HG03139 (cell line): ENCODE measurements at regions not wholly inside any gene's neighbourhood (a gene's known extent, or its start where the extent isn't known, plus 50 kb on each side); places are given as distances from the start of the nearest gene placed in this dataset.

ENCODE experiments used
- ATAC-seq: cut with Tn5 transposase; IDR thresholded peaks from one replicate; pipeline ENCODE4 v1.9.1; 2021; ENCODE audit not compliant: unreplicated experiment

GRCh38 chr14:38105106-38105702 lies 102.5 kb upstream of the SSTR1 start:
- ATAC-seq = no peak

DNA sequence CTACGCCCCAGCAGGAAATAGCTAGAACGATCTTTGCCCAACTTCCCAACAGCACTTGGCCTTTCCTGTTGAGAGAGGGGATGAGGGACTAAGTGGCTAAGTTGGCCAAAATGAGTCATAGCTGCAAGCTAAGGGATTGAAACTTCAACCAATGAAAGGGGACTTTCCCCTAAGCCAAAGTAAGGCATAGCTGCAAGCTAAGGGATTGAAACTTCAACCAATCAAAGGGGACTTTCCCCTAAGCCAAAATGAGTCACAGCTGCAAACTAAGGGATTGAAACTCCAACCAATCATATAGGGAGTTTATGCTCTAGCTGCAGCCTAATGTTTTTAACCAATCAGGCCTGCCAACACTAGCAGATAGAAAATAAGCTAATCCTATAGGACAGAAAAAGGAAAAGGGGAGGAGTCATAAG lies 100.5 kb upstream of the SSTR1 start:
- no peak for ATAC-seq

- ATAC-seq = no peak
Measured at GRCh38 chr14:38108681-38109080, 99.0 kb upstream of the SSTR1 start.

- ATAC-seq = no peak
Measured at GRCh38 chr14:38110258-38110657, 97.4 kb upstream of the SSTR1 start.

GRCh38 chr14:38111046-38111445 lies 96.7 kb upstream of the SSTR1 start:
- ATAC-seq = no peak

- ATAC-seq = no peak
Measured at GRCh38 chr14:38113546-38113945, 94.2 kb upstream of the SSTR1 start.

- ATAC-seq = no peak
Measured at GRCh38 chr14:38116895-38117294, 90.8 kb upstream of the SSTR1 start.

DNA sequence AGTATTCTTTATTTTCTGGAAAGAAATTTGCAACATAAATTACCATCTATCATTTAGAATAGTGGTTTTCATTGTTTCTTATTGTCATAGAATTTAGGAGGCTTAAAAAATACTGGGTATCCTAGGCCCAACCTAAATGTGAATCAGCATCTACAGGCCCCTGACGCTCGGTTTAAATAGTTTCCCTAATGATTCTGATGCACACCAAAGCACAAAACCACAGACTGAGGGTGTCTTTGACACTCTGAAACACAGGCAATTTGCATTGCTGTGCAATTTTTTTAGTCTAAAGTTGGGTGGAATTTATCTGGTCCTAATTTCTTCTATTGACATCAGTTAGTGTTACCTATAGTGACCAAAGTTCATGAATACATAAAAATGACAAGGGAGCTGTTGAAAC lies 87.6 kb upstream of the SSTR1 start:
- no peak for ATAC-seq

GRCh38 chr14:38121320-38122020 lies 86.2 kb upstream of the SSTR1 start:
- ATAC-seq = no peak

GRCh38 chr14:38122241-38122640 lies 85.5 kb upstream of the SSTR1 start:
- ATAC-seq = no peak

GRCh38 chr14:38124506-38124905 lies 83.2 kb upstream of the SSTR1 start:
- no peak for ATAC-seq

- no peak for ATAC-seq
Measured at GRCh38 chr14:38125481-38126037, 82.1 kb upstream of the SSTR1 start.

- ATAC-seq = no peak
Measured at GRCh38 chr14:38127356-38127755, 80.3 kb upstream of the SSTR1 start.

- no peak for ATAC-seq
Measured at GRCh38 chr14:38127784-38128183, 79.9 kb upstream of the SSTR1 start.

- no peak for ATAC-seq
Measured at GRCh38 chr14:38128640-38129039, 79.1 kb upstream of the SSTR1 start.

DNA sequence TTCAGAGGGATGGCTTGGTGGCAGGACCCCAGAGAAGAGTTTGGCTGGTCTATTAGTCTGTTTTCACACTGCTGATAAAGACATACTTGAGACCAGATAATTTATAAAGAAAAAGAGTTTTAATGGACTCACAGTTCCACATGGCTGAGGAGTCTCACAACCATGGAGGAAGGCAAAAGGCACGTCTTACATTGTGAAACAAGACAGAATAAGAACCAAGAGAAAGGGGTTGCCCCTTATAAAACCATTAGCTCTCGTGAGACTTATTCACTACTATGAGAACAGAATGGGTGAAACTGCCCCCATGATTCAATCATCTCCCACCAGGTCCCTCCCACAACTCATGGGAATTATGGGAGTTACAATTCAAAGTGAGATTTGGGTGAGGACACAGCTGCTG lies 78.5 kb upstream of the SSTR1 start:
- no peak for ATAC-seq

GRCh38 chr14:38129705-38130104 lies 78.0 kb upstream of the SSTR1 start:
- no peak for ATAC-seq

GRCh38 chr14:38134416-38135030 lies 73.2 kb upstream of the SSTR1 start:
- ATAC-seq = no peak

GRCh38 chr14:38135106-38135867 lies 72.4 kb upstream of the SSTR1 start:
- no peak for ATAC-seq

- no peak for ATAC-seq
Measured at GRCh38 chr14:38137005-38137404, 70.7 kb upstream of the SSTR1 start.

DNA sequence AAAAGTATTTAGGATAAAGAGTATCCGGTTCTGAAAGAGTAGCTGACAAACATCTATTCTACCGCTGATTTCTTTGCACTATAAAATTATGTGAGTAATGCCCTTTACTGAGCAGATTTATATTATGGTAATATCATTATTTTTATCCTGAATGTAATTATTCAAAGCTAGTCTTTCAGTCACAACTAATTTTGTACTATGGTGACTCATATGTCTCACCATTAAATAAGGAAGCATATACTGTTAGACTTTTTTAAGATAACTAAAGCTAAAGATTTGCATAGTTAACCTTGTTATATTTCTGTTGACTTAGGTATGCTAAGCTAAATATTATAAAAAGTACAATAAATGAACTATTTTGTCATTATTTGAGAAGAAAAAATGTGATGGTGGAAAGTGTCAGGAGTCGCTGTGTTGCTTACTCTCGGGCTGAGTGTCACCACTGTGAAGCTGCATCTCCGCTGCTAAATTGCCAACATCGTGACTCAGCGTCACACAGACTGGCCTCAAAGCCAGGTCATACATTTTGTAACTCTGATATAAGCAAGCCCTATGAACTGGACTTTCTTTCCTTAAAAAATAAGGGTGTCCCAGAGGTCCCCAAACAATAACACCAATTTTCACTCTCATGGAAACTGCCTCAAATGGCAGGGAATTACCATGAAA lies 69.1 kb upstream of the SSTR1 start:
- ATAC-seq = no peak
